ENCODE measurements at regions not wholly inside any gene's neighbourhood (a gene's known extent, or its start where the extent isn't known, plus 50 kb on each side); places are given as distances from the start of the nearest gene placed in this dataset.

GRCh38 chr1:87194856-87195255 lies 133.8 kb upstream of the LMO4 start:
- DNase-seq (ENCODE audit: low read depth, low spot score), result no peak

DNA sequence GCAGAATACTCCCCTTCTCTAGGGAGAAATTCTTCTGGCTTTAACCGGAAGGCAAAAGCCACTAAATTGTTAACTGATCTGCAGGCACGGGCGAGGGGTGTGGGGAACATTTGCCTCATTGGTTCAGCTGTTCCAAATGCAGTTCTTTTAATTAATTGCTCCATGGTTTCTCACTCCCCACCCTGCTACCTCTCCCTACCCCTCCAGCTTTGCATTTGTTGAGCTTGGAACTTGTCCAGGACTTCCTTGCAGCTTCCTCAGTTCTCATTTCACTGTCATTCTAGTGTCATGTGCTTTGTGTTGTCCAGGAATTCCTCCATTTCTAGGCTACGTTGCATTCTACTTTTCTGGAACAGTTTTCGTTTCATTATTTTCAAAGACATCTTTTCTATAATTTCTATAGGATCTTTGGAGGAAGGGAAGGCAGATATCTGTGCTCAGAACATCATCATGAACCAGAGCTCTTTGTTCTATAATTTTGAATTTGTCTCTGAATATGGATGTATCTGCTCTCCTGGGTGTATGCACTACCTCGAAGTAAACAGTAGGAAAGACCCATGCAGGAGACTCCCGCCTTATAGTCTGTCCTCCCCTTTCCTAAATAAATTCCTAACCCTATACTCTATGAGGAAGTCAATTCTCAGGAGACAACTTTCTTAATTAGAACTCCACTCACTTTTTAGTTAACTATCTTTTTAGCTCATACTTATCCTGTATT lies 132.4 kb upstream of the LMO4 start:
- no peak for DNase-seq (ENCODE audit: low read depth, low spot score)

DNA sequence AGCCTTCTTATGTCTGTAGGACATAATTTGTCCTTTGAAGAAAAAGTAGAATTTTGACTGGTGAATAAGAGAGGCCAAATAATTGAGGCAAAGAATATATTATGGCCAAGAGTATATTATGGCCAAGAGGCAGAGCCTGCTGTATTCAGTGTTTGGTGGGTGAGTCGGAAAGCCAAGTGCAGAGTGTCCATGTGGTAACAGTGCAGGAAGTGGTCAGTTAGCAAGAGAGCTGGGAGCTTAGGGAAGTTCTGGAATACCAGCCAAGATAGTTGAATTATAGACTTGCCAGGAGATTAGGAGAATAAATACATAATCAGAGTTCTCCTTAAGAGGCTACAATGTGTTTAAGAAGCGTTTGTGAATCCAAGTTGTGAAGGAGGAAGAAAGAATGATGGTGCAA lies 131.5 kb upstream of the LMO4 start:
- DNase-seq (ENCODE audit: low read depth, low spot score), result no peak

DNA sequence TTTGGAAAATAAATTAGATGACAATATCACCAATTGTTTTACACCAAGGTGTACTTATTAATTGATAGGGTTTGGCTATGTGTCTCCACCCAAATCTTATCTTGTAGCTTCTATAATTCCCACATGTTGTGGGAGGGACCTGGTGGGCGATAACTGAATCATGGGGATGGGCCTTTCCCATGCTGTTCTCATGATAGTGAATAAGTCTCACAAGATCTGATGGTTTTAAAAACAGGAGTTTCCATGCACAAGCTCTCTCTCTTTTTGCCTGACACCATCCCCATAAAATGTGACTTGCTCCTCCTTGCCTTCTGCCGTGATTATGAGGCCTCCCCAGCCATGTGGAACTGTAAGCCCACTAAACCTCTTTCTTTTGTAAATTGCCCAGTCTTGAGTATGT lies 131.0 kb upstream of the LMO4 start:
- no peak for DNase-seq (ENCODE audit: low read depth, low spot score)

DNA sequence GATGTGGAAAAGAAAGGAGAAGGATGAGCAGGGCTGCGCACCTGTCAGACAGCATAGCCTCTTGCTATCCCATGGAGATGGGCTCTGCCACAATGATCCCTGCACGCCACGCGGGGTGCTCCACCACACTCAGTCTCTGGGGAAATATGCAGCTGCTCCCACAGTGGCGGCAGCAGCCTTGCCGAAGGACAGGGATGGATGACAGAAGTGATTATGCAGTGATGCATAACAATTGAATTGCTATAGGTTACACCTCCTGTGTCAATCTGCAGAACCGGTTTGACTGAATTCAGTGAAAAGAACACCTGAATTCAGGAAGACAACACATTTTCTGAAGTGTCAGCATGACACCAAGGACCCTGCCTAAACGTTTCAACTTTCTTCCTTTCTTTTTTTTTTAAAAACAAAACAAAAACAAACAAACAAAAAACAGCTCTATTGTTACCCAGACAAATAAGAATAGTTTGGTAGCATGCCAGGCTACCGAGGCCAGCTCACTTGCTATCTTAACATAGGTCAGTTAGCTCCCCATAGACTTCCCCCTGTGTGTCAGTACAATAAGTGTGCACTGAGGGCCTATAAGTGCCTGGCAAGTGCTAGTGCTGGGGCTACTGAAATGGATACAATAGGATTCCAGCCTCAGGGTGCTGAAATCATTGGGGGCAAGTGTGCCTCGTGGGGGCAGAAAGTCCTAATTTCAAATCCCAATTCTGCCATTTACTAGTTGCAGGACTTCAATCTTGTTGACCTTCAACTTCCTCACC lies 127.6 kb upstream of the LMO4 start:
- peak; percentile 60 for DNase-seq (ENCODE audit: low read depth, low spot score)

GRCh38 chr1:87201768-87202167 lies 126.9 kb upstream of the LMO4 start:
- peak; percentile 23 for DNase-seq (ENCODE audit: low read depth, low spot score)

- DNase-seq (ENCODE audit: low read depth, low spot score), result no peak
Observed at GRCh38 chr1:87202451-87202850, 126.2 kb upstream of the LMO4 start.

DNA sequence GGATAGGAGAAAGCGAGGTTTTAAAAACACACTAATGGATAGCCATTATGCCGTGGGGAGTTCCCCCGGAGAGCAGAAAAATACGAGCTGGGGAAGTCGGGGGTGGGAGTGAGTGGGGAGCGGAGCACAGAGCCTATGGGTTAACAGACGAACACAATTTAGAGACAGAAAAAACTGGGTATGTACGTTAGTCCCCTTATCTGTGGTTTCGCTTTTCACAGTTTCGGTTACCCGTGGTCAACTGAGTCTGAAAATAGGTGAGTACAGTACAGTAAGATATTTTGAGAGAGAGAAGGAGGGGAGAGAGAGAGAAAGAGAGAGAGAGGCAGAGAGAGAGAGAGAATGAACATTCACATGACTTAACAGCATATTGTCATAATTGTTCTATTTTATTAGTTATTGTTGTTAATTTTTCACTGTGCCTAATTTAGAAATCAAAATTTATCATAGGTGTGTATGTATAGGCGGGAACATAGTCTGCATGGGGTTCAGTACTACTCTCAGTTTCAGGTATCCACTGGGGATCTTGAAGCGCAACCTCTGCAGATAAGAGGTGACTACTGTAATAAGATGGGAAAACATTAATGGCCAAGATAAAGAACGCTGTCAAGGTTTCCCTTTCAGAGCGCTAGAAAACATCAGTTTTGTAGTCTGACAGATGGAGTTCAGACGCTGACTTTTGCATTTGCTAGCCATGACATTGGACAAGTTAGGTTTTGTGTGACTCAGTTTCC lies 125.6 kb upstream of the LMO4 start:
- DNase-seq (ENCODE audit: low read depth, low spot score), result no peak

- DNase-seq (ENCODE audit: low read depth, low spot score), result no peak
Observed at GRCh38 chr1:87203904-87204303, 124.8 kb upstream of the LMO4 start.

- DNase-seq (ENCODE audit: low read depth, low spot score), result no peak
Observed at GRCh38 chr1:87204441-87204840, 124.2 kb upstream of the LMO4 start.

- no peak for DNase-seq (ENCODE audit: low read depth, low spot score)
Observed at GRCh38 chr1:87204921-87205320, 123.8 kb upstream of the LMO4 start.

GRCh38 chr1:87206044-87206831 lies 122.4 kb upstream of the LMO4 start:
- no peak for DNase-seq (ENCODE audit: low read depth, low spot score)

GRCh38 chr1:87208080-87208479 lies 120.6 kb upstream of the LMO4 start:
- DNase-seq (ENCODE audit: low read depth, low spot score), result no peak

DNA sequence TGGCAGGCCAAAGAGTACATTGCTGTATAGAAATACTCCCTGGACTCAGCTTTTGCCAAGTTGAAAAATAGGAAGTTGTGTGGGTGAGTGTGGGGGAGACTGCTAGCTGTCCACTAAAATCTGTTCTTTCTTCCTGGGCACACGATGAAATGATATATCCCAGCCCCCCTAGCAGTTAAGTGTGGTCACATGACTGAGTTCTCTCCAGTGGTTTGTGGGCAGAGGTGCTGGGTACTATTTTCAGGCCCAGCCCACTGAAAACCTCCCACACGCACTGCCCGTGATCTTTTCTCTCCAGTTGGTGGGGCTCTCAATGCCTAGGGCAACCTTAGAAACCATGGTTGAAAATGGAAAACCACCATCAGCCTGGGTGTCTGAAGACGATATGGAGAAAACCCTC lies 119.7 kb upstream of the LMO4 start:
- DNase-seq (ENCODE audit: low read depth, low spot score), result no peak

- DNase-seq (ENCODE audit: low read depth, low spot score), result no peak
Observed at GRCh38 chr1:87210151-87210550, 118.5 kb upstream of the LMO4 start.

DNA sequence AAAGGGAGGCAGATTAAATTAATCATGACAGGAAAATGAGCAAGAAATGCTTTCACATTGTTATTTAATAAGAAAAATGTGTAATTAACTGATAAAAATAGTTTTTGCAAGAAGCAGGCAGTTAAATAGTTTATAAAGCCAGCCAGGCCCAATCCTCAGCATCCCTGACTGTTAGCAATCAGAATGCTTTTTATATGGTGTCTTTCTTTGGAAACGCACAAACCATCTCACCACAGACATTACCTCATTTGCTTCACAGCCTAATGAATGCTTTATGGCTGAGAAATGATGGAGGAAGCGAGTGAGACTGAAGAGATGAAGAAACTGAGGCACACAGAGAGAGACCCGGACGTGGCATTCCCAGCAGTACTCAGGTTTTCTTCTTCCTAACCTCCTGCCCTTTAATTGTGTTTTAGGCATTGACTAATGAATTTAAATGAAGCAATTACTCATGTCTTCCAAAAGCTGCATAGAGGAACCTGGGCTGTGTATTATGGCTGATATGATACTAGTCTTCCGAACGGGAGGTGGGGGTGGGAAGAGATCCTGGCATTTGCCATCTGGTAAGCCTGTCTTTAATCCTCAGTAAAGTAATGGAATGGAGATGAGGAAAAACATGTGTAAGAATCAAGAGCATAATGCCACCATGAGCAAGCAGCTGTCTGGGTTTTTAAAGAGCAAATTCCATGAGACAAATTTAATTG lies 116.1 kb upstream of the LMO4 start:
- no peak for DNase-seq (ENCODE audit: low read depth, low spot score)

DNA sequence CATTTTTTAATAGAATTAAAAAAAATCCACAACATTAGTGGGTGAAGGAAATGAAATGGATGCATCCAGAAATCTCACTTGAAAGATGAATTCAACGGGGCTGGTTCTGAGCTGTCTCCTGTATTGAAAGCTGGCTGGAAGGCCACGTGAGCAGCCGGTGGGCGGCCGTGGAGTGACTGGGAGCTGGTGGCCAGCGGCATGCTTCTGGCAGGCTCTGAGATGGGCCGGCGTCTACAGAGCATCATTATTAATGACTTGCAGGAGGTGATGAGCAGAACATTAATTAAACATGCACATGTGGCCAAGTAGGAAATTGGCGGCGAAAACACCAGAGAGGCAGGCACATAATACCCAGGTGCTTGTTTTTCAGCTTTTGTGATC lies 115.6 kb upstream of the LMO4 start:
- DNase-seq (ENCODE audit: low read depth, low spot score), result no peak

DNA sequence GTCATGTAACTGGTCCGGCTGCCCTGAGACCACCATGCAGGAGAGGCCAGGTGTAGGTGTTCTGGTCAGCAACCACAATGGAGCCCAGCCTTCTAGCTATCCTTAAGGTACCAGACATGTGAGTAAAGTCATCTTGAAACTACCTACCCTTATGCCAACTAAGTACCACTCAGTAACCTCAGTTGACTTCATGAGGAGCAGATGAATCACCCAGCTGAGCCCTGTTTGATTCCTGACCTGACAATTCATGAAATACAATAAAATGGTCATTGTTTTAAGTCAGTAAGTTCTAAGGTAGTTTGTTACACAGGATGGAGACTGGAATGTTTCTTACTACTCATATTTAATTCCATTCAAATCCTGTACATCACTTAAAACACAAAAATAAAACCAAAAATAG lies 113.1 kb upstream of the LMO4 start:
- no peak for DNase-seq (ENCODE audit: low read depth, low spot score)

DNA sequence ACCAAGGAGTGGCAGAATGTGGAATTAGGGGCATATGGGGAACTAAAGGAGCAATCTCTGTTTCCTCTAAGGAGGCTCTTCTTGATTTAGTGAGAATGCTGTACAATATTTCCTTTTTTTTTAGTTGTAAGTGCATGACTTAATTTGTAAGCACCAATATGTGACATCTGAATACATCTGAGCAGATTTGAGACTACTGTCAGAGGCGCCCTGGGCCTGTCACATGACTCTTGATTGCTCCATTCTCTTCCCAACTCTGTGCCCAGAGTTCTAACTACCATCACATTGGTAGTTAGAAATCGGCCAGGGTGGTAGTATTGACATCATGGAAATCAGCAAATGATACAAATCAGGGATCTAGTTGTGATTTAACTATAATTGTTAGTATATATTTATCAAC lies 110.1 kb upstream of the LMO4 start:
- no peak for DNase-seq (ENCODE audit: low read depth, low spot score)

GRCh38 chr1:87219141-87219540 lies 109.5 kb upstream of the LMO4 start:
- DNase-seq (ENCODE audit: low read depth, low spot score), result no peak

DNA sequence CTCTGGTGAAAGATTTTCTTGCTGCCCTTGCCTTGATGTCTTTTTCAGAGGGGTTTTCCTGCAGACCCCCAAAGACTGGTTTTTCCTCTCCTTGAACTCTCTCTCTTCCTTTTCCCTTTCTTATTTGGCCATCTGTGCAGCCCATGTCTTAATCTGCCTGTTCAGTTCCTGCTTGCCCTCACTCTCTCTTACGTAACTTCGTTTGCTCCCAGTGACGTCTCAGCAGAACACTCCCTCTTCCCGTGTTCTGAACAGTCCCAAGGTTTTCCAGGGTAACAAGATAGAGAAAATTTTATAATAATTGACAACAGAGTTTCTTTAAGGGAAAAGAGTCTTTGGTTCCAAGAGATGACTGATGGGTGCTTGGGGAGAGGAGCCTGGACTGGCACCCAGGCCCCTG lies 109.1 kb upstream of the LMO4 start:
- no peak for DNase-seq (ENCODE audit: low read depth, low spot score)
